ENCODE measurements at regions not wholly inside any gene's neighbourhood (a gene's known extent, or its start where the extent isn't known, plus 50 kb on each side); places are given as distances from the start of the nearest gene placed in this dataset.

- DNase-seq = no peak
- TF ChIP-seq, protein P1, sequence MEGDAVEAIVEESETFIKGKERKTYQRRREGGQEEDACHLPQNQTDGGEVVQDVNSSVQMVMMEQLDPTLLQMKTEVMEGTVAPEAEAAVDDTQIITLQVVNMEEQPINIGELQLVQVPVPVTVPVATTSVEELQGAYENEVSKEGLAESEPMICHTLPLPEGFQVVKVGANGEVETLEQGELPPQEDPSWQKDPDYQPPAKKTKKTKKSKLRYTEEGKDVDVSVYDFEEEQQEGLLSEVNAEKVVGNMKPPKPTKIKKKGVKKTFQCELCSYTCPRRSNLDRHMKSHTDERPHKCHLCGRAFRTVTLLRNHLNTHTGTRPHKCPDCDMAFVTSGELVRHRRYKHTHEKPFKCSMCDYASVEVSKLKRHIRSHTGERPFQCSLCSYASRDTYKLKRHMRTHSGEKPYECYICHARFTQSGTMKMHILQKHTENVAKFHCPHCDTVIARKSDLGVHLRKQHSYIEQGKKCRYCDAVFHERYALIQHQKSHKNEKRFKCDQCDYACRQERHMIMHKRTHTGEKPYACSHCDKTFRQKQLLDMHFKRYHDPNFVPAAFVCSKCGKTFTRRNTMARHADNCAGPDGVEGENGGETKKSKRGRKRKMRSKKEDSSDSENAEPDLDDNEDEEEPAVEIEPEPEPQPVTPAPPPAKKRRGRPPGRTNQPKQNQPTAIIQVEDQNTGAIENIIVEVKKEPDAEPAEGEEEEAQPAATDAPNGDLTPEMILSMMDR (IDR thresholded peaks at IDR 0.05; ENCODE audit: low read depth, low read length) = no peak
- no peak overlapping the region for H3K27ac ChIP-seq
- no peak overlapping the region for H3K4me3 ChIP-seq (ENCODE audit: low read depth, low read length)
- no peaks in the 10 kb centered on the region for H3K27me3 ChIP-seq (ENCODE audit: insufficient read depth, low read depth, severe bottlenecking)
- H3K36me3 ChIP-seq = no peaks in the 10 kb centered on the region
- no peaks in the 10 kb centered on the region for H3K9me3 ChIP-seq (ENCODE audit: severe bottlenecking)
Measured at GRCh38 chr6:144932621-144933020, 647.5 kb downstream of the UTRN start.

DNA sequence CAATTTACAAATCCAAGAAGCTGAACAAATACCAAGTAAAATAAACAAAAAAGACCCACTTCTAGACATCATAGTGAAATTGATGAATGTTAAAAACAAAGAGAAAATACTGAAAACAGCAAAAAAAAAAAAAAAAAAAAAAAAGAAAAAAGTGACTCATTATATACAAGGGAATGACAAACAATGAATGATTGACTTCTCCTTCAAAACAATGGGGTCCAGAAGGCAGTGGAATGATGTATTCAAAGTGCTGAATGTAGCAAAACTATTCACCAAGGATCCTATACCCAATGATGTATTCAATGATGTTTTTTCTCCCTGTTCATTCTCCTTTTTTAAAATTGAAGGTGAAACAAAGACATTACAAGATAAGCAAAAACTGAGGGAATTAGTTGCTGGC is 650.0 kb downstream of the UTRN start:
- Histone ChIP-seq H3K4me3 (ENCODE audit: low read depth, low read length) (no peak overlapping the region), H3K27ac (no peak overlapping the region), H3K9me3 (ENCODE audit: severe bottlenecking) (no peaks in the 10 kb centered on the region), H3K36me3 (no peaks in the 10 kb centered on the region), H3K27me3 (ENCODE audit: insufficient read depth, low read depth, severe bottlenecking) (no peaks in the 10 kb centered on the region)
- DNase-seq = no peak
- TF ChIP-seq, protein P1 (IDR thresholded peaks at IDR 0.05; ENCODE audit: low read depth, low read length) = no peak

DNA sequence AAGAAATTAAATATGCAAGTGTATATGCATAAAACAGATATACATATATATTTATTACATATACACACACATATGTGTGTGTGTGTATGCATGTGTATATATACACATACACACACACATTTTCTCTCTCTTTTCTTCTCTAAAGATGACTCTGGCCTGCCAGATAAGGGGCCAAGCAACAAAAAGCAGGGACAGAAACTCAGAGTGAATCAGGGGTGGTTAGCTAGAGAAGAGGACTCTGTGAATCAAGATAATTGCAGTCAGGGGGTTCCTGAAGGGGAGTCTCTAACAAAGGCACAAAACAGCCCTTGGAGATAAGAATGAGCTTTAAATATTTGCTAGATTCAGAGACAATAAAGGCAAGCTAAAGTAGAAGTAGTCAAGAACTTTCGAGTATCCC is 650.5 kb downstream of the UTRN start:
- H3K27me3 ChIP-seq (ENCODE audit: insufficient read depth, low read depth, severe bottlenecking) = no peaks in the 10 kb centered on the region
- H3K9me3 ChIP-seq (ENCODE audit: severe bottlenecking) = no peaks in the 10 kb centered on the region
- TF ChIP-seq, protein P1 (IDR thresholded peaks at IDR 0.05; ENCODE audit: low read depth, low read length) = no peak
- H3K36me3 ChIP-seq = no peaks in the 10 kb centered on the region
- no peak overlapping the region for H3K27ac ChIP-seq
- H3K4me3 ChIP-seq (ENCODE audit: low read depth, low read length) = no peak overlapping the region
- DNase-seq = no peak

DNA sequence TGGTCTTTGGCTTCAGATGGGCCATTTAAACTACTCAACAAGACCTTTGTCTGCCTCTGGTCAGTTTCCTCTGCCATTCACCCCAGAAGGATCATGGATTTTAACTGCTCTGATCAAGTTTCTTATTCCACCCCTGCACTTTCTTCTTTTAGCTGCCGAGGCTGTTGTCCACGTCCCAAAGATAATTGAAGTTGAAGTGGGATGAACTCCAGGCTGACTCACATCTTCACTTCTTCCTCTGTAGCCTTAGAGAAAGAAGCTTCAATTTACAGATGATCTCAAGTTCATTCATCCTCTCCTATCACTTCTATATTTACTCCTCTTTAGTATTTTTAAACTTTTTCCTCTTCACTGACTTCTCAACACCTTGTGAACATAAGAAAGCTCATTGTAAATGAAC is 651.6 kb downstream of the UTRN start:
- H3K9me3 ChIP-seq (ENCODE audit: severe bottlenecking) = no peaks in the 10 kb centered on the region
- H3K4me3 ChIP-seq (ENCODE audit: low read depth, low read length) = no peak overlapping the region
- no peaks in the 10 kb centered on the region for H3K36me3 ChIP-seq
- no peak overlapping the region for H3K27ac ChIP-seq
- no peak for DNase-seq
- TF ChIP-seq, protein P1 (IDR thresholded peaks at IDR 0.05; ENCODE audit: low read depth, low read length) = no peak
- no peaks in the 10 kb centered on the region for H3K27me3 ChIP-seq (ENCODE audit: insufficient read depth, low read depth, severe bottlenecking)

GRCh38 chr6:144939921-144940320 is 654.8 kb downstream of the UTRN start:
- Histone ChIP-seq H3K27ac (no peak overlapping the region), H3K27me3 (ENCODE audit: insufficient read depth, low read depth, severe bottlenecking) (no peaks in the 10 kb centered on the region), H3K4me3 (ENCODE audit: low read depth, low read length) (no peak overlapping the region), H3K9me3 (ENCODE audit: severe bottlenecking) (no peaks in the 10 kb centered on the region), H3K36me3 (no peaks in the 10 kb centered on the region)
- TF ChIP-seq, protein P1 (IDR thresholded peaks at IDR 0.05; ENCODE audit: low read depth, low read length) = no peak
- DNase-seq = no peak

DNA sequence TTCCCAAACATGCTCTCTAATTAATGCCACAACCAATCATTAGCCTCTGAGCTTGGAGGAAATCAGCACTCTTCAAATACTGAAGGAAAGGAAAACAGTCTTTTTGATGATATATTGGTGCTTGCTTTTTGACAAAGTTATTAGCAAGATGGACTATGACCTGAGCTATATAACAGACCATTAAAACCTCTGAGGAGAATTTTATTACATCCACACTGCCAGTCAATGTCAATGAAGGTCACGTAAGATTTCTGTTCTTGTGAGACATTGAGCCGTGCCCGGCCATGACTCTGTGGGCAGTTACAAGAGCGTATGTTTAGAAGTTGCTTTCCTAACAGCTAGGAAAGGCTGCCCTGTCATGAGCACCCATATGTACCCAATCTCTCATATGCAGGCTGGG is 659.0 kb downstream of the UTRN start:
- Histone ChIP-seq H3K4me3 (ENCODE audit: low read depth, low read length) (no peak overlapping the region), H3K36me3 (no peaks in the 10 kb centered on the region), H3K27ac (no peak overlapping the region), H3K9me3 (ENCODE audit: severe bottlenecking) (no peaks in the 10 kb centered on the region), H3K27me3 (ENCODE audit: insufficient read depth, low read depth, severe bottlenecking) (no peaks in the 10 kb centered on the region)
- TF ChIP-seq, protein P1 (IDR thresholded peaks at IDR 0.05; ENCODE audit: low read depth, low read length) = no peak
- DNase-seq = no peak

Data from WERI-Rb-1 (cell line).